Tongue (tissue), 1 donor: ENCODE measurements at regions not wholly inside any gene's neighbourhood (a gene's known extent, or its start where the extent isn't known, plus 50 kb on each side); places are given as distances from the start of the nearest gene placed in this dataset.

Experiments used
- DNase-seq: peaks from one replicate; pipeline ENCODE4 v3.0.0-alpha.2; 2015

DNA sequence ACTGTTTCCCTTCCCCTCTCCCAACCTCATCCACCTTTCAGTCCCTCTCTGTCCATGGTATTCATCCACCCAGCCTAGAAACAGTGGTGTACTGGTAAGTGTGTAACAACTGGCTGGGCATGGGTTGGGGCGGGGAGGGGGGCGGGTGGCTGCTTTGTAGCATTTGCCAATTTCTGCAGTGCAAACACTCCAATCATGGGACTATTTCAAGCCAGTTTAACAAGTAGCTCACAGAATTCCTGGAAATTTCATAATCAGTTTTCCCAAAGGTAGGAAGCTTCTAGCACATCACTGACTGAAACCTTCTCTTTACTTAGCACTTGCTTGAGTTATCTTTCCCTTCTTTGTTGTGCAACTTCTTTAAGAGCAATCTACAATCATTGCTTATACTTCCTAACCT is 100.8 kb upstream of the WASF3 start:
- DNase-seq = no peak

DNA sequence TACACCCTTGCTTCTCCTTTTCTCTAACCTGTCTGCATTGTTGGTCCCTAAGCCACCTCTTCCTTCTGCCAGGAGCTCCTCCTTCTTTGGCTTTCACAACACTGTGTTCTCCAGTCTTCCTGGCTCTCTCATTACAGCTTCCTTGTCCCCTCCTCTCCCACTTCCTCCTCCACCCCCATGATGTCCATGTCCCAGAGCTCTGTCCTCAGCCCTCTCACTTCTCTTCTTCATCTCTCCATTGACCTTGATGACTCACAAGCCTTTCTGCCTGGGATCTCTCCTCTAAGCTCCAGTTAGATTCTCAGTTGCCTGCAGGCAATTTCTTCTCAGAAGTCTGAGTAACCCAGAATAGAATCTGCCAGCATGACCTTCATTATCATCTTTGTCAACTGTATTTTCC is 100.3 kb upstream of the WASF3 start:
- DNase-seq = no peak

DNA sequence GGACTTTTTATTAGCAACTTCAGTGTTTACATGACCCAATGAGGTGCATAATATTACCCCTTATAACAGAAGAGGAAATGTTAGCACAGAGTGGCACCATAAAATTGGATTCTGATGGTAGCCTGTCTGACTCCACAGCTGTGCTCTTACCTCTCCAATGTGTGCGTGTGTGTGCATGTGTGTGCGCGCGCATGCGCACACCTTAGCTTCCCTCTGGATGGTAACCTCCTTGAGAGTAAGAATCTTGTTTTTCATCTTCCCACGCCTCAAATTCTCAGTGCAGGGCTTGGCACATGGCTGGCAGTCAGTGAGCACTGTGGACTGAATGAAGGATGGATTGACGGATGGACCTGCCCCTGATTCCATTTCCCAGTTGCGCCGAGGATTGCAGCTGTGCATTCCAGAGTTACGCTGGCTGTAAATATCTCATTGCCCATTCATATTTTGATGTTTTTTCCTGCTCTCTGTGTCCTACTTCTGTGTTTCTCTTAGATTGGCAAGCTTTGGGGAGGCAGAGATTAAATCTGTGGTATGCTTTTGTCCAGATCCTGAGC is 99.2 kb upstream of the WASF3 start:
- DNase-seq = peak; percentile 86

DNA sequence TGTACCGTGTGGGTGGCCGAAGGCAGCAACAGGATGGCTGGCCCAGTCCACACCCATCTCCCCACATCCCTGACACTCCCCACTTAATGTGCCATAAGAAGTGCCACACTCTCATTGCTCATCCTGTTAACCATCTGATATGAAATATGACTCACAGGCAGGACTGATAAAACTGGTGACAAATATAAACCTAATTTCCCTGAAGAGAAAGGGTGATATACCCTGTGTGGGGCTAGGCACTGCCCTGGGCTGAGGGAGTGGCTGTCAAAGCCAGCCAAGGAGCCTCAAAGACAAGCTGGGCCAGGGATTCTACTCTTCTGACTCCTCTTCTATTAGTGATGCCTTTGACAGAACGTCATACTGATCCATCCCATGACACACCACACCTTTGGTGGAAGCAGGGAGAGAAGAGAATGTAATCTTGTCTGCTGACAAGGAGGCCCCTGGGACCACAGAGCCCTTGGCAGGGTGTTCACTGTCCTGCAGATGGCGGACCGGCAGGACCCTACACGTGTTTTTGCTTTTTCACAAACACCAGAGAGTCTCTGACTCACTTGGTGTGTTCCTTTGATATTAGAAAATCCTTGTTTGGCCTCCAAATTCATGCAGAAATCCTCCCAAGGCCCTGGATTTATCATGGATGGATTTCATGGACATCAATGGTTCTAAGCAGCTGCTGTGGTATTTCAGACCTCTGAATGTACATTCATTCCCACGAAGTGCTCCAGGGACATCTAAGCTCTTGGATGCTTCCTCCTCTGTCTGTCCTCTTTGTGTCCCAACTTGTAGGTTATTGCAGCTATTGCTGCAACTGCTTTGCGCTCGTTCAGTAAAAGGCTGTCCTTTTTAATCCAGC is 98.0 kb upstream of the WASF3 start:
- DNase-seq = peak; percentile 92

DNA sequence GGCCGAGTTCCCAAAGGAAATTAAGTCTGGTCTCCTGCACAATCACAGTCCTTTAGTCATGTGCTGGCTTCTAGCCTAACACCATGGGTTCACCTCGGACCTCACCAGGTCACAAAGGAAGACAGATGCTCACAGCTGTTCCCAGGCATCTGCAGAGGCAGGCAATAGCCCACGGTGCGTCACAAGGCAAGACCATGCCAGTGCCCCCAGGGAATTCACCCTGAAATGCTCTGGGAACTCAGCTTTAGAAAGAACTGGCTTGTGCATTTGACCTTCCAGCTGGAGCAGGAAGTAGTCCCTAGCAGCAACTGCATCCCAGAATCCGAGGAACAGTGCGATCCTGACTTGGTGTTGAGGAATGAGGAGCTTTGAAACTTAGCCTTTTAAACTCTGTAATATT is 96.8 kb upstream of the WASF3 start:
- DNase-seq = peak; percentile 89

DNA sequence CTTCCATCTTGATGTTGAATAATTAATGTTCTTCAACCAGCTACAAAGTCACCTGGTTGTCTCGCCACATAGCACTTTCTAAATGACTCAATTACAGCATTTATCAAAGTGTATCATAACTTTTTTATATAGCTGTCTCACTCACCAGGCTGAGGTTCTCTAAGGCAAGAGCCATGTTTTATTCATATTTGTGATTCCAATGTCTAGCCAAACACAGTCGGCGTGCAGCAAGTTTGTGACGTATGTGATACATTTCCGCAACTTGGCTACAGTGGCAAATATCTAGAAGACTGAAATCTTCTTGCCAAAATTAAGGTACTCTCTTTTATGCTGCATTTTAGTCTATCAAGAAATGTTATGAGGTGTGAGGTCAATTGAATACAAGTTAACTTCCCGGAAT is 94.2 kb upstream of the WASF3 start:
- no peak for DNase-seq

DNA sequence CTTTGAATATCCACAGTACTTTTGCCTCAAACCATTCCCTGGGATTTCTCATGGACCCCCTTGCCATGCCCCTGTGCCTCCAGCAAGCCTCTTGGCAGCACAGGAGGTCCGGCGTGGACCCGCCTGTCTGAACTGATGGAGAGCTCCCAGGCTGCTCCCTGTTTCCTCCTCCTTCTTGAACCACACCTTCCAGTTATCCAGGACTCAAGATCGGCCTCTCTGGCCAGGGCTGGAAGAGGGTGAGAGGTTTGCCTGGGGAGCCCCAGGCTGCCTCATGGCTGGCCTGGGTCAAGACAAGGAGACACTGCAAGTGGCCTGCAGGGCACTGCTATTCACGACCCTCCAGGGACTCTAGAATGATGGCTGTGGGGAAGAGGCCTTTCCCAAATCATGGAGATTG is 93.6 kb upstream of the WASF3 start:
- DNase-seq = no peak

DNA sequence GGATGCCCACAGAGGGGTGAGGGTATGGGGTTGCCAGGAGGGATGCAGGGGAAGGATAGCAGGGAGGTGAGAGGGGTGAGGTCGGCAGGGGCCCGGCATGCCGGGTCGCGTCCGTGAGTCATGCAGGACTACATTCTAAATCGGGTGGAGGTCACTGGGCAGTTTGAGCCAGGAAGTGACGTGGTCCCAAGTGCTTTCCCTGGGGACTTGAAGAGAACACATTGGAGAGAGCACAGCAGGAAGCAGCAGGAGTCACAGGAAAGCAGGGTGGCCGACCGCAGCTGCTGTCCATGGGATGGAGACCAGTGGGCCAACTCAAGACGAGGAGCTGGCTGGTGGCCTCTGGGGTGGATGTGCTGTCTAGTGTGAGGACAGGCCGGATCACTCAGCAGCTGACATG is 92.0 kb upstream of the WASF3 start:
- no peak for DNase-seq

DNA sequence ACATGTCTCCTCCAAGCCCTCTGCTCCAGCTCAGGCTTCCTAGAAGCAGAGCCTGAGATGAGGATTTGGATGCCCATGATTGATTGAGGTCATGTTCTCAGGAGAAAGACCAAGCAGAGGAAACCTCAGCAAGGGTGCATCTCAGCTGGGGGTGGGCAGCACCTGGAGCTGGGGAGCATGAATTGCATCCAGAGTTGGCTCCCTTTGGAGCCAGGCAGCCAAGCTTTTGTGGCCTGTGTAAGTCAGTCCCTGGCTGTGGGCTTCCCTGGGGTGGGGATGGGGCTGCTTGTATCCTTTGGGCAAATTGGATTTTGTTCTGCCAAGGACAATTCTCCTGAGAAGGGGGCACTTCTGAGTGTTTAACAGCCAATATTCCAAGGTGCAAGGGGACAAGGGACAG is 91.5 kb upstream of the WASF3 start:
- no peak for DNase-seq

DNA sequence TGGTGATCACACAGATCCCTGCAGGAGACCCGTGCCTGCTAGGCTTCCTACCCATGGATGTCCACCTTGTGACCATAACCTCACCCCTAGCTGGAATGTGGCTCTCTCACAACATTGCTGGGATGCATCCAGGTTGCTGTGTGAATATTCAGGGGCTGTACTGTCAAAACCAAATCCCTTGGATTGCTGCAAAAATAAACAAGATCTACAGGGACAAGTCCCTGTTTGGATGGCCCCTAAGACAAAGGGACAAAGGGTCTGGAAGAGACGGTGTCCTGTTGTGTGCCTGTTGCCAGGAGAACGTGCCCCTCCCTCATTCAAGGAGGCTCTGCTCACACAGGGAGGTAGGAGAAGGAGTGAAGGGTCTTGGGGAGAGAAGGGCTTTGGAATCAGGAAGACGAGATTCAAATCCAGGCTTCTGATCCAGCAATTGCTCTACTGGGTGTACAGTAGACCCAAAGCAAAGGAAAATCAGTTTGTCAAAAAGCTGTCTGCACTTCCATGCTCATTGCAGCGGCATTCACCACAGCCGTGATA is 89.2 kb upstream of the WASF3 start:
- no peak for DNase-seq

DNA sequence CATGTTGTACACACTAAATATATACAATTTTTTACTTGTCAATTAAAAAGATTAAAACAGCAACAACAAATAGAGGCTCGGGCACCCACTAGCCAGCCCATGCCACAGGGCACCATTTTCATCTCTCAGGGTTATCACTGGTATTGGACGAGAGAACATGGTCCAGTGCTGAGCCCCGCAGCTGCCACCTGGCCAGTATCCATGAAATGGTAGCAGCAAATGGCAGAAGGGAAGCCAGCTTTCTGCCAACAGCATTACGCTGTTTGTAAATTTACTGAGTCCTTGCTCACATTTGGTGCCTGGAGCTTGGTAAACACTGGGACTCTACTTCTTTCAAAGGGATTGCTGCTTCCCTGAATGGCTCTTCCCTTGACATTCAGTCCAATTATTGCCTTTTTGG is 87.9 kb upstream of the WASF3 start:
- DNase-seq = peak; percentile 59

DNA sequence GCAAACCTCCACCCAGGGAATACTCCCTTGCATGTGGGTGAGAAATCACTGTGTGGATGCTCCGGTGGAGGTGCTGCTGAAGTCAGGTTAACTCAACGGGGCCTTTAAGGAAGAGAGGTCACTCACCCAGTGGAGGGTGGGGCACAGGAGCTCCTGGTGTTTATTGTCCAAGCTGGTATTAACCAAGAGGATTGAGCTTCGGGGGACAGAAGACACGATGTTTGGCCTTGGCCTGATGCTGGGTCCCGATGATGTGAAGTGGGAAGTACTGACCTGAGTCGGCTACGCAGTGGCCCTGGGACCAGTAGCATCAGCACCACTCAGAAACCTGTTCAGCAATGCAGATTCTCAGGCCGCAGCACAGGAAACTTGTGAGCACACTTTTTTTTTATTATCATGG is 85.7 kb upstream of the WASF3 start:
- no peak for DNase-seq

DNA sequence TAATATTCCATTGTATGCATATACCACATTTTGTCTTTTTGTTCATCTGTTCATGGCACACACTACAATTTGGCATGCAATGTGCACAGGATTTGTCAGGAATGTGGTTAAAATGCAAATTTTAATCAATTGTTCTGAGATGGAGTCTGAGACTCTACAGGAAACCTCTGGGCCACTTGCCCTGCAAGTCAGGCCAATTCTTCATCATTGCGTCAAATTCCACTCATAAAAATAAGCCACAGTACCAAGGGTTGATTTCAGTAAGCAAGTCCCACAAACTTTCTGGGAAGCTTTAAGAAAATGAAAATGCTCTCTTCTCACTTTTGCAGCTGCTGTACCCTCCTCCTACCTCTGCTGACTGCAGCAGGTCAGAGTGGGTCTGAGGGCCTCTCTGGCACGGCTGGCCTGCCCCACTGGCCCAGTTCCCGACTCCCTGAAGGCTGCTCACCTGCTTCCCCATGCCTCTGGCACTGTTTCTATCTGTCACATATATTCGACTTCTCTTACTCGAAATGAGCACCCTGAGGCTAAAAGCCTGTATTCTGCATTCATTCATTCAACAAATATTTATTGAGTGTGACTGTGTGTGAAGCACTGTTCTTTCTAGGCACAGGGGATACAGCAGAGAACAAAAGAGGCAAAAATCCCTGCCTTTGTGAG is 83.8 kb upstream of the WASF3 start:
- no peak for DNase-seq

DNA sequence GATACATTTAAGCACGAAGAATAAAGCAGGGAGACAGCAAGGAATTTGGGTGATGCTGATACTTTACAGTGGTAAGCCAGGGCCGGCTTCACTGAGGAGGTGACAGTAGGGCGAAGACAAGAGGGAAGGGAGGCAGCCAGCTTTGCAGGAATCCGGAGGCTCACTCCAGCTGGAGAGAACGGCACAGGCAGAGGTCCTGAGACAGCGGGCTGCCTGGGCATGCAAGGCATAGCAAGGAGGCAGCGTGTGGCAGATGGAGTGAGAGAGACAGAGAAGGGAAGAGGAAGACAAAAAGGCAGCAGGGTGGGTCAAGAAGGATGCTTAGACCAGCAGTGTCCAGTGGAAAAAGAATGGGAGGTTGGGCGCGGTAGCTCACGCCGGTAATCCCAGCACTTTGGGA is 83.2 kb upstream of the WASF3 start:
- no peak for DNase-seq

DNA sequence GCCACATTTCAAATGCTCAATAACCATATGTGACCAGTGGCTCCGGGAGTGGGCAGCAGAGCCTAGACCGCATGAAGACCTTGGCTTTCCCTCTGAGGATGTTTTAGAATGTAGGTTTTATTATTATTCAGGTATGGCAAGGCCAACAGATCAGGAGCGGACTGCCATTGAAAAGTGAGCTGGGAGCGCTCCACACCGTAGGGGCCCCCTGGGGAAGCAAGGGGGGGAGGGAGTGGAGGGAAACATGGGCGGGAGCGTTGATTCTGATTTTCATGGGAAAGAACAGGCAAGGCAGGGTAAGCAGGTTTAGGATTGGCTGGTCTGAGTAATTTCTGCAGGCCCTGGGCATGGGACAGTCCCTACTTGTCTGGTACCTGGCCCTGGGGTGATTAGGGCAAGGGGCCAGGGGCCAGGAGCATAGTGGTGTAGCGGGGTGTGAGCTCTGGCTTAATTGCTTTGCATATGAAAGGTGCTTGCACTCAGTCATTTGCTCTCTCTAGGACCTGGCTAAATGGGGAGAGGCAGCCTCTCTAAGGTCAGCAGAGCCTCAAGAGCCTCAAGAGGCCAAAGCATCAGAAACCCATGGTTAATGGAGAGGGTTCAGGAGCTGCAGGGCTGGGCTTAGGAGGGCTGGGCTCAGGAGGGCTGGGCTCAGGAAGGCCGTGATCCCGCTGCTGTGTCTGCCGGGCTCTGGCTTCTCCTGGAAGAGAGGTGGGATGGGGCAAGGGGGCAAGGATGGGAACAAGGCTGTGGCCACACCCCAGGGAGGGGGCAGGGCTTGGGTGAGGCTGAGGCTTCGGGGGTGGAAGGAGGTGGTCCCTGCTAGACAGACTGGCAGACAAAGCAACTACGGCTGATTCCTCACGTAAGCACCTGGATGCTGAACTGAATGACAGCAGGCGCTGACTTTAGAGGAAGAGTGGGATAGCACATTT is 82.0 kb upstream of the WASF3 start:
- DNase-seq = no peak

DNA sequence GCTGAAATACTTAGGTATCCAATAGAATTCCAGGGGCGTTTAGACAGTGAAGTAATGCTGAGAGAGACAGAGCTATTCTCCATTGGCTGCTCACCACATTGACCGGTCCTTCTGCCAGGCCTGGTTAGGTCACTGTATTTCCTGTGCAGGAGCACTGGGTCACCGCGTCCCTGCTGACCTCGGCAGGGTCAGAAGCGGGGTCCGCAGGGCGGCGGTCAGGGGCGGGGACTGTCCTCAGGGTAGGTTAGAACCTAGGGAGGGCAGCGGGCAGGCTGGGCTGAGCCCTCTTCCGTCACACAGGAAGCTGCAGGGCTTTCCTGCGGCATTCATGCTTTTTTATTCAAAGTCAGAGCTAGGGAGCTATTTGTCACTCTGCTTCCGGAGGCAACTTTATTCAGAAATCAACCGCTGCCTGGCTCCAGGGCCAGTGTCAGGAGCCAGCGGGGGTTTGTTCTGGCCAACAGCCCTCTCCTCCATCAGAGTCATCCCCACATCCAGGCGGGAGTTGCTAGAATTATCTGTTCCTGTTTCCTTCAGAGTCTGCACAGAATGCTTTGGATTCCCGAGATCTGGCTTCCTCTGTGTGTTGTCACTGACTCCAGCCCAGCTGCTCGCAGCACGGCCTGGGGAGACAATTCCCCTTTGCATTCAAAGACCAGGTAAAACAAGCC is 81.2 kb upstream of the WASF3 start:
- DNase-seq = peak; percentile 88

DNA sequence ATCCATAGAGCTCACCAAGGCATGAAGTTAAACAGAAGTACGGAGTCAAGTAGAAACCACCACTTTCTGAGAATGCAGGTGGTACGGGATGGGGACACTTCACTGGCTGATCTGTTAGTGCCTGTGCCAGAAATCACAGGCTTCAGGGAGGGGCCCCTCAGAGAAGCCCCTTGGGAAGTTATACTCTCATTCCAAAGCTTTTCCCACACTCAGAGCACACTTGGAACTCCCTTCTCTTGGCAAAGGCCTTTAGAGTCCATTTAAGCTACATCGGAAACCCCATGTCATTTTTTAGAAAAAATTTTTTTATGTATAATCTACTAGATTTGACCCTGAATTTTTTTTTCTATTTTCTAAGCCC is 80.7 kb upstream of the WASF3 start:
- DNase-seq = no peak

DNA sequence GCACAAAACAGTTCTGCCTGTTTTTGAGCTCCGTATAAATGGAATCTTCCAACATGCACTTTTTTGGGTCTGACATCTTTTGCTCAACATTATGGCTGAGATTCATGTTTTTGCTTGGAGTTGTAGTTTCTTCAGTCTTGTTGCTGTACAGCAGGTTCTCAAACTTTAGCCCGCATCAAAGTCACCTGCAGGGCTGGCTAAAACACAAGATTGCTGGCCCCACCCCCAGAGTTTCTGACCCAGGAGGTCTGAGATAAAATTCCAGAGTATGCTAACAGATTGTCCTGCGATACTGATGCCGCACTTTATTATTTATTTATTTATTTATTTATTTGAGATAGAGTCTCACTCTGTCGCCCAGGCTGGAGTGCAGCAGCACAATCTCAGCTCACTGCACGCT is 79.8 kb upstream of the WASF3 start:
- DNase-seq = no peak

DNA sequence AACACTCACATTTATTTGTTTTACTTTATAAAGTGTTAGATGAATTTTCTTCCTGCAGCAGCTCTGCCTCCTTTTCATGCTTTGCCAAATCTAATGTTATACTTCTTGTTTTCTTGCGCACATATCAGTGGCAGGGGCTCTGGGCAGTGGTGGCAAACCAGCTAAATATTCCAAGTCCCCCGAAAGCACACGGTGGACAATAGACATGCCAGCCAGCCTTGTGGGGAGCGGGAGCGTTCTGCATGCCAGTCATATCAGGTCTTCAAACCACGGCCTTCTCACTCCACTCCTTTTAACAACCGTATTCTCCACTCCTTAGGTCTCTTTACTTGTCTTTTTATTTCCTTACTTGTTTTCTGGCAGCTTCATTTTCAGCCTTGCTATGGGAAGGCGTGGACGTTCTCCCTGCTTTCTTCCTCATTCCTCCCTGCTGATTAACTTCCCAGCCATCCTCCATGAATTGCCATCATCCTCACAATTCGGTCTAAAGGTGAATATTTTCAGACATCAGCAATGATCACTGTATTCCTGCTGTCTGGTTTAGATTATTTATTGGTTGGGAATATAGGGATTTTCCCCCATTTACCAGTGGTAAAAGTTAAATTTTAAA is 77.1 kb upstream of the WASF3 start:
- DNase-seq = no peak

DNA sequence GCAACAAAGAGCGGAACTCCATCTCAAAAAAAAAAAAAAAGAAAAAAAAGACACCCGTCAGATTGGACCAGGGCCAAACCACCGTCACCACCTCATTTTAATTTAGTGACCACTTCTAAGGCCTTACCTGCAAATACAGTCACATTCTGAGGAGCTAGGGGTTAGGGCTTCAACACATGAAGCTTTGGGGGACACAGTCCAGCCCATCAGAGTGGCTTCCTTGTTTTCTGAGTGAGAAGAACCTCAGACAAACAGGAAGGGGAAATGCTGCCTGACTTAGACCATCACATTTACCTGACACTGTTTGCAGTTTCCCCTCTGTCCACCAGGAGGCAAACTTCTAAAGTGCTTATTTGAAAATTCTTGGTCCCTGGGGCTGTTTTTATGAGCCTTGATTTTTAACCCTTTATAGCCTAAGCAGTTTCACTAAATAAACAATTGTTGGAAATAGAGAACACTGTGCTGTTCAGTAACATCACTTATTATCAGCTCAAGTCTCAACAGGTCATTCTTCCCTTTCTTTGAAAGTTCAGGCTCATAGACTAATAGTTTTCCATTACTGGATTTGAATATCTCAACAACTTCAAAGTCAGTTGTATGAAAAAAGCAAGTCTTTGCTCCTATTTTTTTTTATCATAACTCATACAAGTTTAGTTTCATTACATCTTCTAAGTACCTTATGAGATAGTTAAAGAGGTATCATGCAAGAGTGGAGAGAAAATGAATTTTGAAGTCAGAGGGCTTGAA is 74.9 kb upstream of the WASF3 start:
- peak; percentile 78 for DNase-seq

DNA sequence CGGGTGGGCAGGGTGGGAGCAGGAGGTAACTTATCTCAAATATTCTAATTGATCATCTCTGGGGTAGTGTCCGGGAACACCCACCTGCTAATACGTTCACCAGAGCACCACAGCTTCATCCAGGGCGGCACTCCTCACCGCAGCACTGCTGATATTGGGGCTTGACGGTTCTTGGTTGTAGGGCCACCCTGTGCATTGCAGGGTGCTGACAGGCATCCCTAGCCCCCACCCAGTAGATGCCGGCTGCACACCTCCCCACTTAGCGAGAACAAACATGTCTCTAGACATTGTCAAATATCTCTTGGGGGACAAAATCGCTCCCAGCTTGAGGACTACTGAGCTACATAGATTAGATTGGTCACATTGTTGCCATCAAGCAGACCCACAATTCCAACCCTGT is 73.9 kb upstream of the WASF3 start:
- no peak for DNase-seq
